C4-2B (cell line): ENCODE measurements at regions not wholly inside any gene's neighbourhood (a gene's known extent, or its start where the extent isn't known, plus 50 kb on each side); places are given as distances from the start of the nearest gene placed in this dataset.

ENCODE experiments used
- ZFX ChIP-seq: fragments of 450-650 bp; IDR thresholded peaks from 2 replicates; pipeline ENCODE4 v1.6.1; 2017
- TF ChIP-seq, protein P1 (sequence below): fragments of 450-650 bp; conservative IDR thresholded peaks from 2 replicates; pipeline ENCODE4 v1.5.1; 2017; ENCODE audit warnings: mild to moderate bottlenecking

DNA sequence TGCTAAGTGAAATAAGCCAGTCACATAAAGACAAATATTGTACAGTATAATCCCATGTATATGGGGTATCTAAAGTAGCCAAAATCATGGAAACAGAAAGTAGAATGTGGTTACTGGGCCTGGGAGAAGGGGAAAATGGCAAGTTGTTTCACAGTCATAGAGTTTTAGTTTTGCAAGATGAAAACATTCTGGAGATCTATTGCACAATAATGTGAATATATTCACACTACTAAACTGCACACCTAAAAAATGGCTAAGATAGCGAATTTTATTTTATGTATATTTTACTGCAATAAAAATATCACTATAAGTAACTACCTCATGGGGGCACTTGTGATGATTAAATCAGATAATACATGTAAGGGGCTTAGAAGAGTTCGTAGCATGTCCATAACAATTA is 72.0 kb upstream of the ARHGAP32 start:
- TF ChIP-seq ZFX: no peak
- TF ChIP-seq, protein P1, sequence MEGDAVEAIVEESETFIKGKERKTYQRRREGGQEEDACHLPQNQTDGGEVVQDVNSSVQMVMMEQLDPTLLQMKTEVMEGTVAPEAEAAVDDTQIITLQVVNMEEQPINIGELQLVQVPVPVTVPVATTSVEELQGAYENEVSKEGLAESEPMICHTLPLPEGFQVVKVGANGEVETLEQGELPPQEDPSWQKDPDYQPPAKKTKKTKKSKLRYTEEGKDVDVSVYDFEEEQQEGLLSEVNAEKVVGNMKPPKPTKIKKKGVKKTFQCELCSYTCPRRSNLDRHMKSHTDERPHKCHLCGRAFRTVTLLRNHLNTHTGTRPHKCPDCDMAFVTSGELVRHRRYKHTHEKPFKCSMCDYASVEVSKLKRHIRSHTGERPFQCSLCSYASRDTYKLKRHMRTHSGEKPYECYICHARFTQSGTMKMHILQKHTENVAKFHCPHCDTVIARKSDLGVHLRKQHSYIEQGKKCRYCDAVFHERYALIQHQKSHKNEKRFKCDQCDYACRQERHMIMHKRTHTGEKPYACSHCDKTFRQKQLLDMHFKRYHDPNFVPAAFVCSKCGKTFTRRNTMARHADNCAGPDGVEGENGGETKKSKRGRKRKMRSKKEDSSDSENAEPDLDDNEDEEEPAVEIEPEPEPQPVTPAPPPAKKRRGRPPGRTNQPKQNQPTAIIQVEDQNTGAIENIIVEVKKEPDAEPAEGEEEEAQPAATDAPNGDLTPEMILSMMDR: no peak
